PC-3 (cell line): ENCODE measurements at regions not wholly inside any gene's neighbourhood (a gene's known extent, or its start where the extent isn't known, plus 50 kb on each side); places are given as distances from the start of the nearest gene placed in this dataset.

Experiments
- EZH2 ChIP-seq: fragments of 300-600 bp; sonication (generic); IDR thresholded peaks from one replicate; pipeline ENCODE4 v1.6.1; 2017; ENCODE audit warnings: antibody characterized with exemption, mild to moderate bottlenecking, low read length; ENCODE audit not compliant: unreplicated experiment
- TF ChIP-seq, protein P1 (sequence below): fragments of 300-600 bp; sonication (generic); conservative IDR thresholded peaks from 2 replicates; pipeline ENCODE4 v1.5.1; 2017; ENCODE audit warnings: antibody characterized with exemption, low read depth, mild to moderate bottlenecking, low read length

DNA sequence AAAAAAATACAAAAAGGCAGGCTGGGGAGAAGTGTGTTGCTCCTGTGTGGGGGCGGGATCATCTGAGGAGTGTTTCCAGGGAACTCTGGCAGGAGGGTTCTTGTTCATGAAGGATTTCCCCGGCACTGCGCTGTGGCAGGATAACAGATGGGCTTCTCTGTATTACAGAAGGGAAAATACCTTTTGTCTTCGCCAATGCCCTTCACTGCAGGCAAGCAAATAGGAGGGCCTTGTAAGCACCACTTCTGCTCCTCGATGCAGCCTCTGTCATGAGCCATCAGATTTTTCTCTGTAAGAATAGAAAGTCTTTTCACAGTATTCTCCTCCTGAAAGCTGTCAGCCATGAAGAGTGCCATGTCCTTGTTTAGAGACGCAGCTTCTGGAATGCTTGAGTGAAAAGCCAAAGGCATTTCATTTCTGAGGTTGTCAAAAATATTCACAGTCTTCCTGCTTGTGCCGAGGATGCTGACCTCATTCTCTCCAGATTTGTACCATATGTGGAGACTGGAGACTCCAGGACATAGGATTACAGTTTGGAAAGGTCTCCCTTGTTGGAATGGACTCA lies 294.0 kb downstream of the YTHDC2 start:
- TF ChIP-seq, protein P1, sequence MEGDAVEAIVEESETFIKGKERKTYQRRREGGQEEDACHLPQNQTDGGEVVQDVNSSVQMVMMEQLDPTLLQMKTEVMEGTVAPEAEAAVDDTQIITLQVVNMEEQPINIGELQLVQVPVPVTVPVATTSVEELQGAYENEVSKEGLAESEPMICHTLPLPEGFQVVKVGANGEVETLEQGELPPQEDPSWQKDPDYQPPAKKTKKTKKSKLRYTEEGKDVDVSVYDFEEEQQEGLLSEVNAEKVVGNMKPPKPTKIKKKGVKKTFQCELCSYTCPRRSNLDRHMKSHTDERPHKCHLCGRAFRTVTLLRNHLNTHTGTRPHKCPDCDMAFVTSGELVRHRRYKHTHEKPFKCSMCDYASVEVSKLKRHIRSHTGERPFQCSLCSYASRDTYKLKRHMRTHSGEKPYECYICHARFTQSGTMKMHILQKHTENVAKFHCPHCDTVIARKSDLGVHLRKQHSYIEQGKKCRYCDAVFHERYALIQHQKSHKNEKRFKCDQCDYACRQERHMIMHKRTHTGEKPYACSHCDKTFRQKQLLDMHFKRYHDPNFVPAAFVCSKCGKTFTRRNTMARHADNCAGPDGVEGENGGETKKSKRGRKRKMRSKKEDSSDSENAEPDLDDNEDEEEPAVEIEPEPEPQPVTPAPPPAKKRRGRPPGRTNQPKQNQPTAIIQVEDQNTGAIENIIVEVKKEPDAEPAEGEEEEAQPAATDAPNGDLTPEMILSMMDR = no peak
- no peak for TF ChIP-seq EZH2
